GM18907 (cell line): ENCODE measurements at regions not wholly inside any gene's neighbourhood (a gene's known extent, or its start where the extent isn't known, plus 50 kb on each side); places are given as distances from the start of the nearest gene placed in this dataset.

Experiments
- ATAC-seq: cut with Tn5 transposase; IDR thresholded peaks from one replicate; pipeline ENCODE4 v1.9.1; 2021; ENCODE audit warnings: mild to moderate bottlenecking, moderate library complexity; ENCODE audit not compliant: unreplicated experiment

DNA sequence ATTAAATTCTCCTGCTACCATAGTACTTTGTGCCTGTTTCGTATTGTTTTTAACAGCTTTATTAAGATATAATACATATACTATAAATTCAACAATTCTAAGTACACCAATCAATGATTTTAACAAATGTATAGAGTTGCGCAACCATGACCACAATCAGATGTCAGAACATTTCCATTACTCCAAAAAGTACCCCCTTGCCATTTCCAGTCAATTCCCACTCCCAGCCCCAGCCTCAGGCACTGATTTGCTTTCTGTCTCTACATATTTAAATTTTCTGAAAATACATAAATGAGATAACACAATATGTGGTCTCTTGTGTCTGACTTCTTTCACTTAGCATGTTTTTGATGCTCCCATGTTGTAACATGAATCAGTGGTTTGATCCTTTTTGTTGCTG lies 193.9 kb downstream of the FIGN start:
- no peak for ATAC-seq

DNA sequence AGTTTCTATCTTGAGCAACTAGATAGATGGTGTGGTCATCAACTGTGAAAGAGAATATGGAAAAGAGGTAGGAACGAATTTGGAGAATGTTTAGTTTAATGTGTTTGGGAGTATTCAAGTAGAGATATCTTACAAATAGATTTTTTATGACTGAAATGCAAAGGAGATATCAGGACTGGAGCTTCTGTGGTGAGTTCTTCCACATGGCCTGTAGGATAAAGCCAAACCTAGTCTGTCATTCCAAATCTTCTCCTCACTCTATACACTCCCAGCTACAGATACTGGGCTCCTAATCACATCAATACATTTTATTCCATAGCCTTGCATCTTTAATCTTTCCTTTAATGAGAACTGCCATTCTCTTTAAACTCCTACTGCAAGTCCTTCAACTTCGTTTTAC lies 194.3 kb downstream of the FIGN start:
- no peak for ATAC-seq

DNA sequence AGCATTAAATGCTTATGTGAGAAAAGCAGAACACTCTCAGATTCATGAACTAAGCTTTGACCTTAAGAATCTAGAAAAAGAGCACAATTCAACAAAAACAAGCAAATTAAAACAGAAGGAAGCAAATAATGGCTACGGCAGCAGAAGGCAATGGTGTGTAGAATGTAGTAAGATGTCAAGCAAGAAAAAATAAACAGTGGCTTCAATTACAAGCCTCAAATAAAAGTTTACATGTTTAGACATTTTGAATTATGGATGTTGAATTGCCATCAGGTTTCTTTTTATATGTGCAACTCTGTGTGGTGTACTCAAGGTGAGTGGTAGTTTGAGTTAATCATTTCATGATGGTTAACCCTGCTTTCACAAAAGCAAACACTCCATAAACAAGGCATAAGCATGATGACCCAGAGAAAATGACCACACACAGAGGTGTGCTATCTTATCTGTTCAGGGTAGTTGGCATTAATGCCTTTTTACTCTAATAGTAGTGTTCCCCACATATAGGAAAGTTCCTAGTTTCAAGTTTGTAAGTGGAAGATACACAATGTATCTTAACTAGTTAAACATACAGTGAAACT lies 207.1 kb downstream of the FIGN start:
- peak; percentile 63 for ATAC-seq

DNA sequence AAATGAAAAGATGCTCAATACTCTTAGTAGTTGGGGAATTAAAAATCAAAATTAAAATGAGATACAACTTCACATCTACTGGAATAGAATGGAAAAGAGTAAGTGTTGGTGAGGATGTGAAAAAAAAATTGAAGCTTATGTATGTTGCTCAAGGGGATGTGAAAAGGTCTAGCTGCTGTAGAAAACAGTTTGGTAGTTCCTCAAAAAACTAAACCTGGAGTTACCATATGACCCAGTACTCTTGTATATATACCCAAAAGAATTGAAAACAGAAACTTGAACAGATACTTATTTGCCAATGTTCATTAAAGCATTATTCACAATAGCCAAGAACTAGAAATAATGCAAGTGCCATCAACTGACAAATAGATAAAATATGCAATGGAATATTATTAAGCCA lies 208.4 kb downstream of the FIGN start:
- no peak for ATAC-seq

DNA sequence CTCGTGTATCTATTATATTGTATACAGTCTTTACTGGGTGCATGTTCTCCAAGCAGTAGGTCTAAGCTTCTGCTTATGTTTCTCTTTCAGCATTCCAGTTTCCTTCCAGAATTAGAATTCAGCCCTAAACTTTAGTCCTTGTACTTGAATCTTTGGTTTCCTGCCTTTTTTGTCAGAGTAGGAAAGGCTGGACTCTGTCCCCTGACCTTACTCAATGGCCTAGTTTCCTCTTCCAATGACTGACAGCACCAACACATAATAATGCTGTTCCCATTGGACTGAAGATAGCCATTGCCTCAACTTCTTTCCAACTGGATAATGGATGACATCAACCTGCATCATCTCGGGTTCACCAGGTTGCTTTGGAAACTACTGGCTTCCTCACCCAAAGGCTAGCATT lies 217.0 kb downstream of the FIGN start:
- no peak for ATAC-seq

DNA sequence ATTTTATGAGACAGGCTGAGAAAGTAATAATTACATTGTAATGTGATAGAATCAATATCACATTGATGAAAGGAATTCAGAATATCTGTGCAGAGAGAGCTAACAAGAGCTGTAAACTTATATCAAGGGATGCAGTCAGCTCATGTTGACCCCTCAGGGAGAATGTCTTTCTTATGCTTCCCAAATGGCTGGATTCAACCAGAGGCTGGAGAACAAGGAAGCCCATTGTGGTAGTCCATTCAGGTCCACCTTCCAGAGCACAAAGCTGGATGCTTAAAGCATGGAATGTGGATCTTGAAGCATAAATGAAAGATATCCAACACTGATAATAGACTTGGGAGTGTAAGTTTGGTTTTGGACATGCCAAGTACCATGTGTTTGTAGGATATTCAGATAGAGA lies 220.0 kb downstream of the FIGN start:
- no peak for ATAC-seq

DNA sequence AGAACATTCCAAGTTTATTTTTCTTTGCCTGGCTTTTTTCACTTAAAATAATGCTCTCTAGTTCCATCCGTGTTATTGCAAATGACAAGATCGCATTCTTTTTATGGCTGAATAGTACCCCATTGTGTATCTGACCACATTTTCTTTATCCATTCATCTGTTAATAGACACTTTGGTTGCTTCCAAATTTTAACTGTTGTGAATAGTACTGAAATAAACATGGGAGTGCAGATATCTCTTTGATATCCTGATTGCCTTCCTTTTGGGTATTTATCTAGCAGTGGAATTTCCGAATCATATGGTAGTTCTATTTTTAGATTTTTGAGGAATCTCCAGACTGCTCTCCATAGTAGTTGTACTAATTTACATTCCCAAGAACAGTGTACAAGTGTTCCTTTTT lies 230.5 kb downstream of the FIGN start:
- no peak for ATAC-seq

DNA sequence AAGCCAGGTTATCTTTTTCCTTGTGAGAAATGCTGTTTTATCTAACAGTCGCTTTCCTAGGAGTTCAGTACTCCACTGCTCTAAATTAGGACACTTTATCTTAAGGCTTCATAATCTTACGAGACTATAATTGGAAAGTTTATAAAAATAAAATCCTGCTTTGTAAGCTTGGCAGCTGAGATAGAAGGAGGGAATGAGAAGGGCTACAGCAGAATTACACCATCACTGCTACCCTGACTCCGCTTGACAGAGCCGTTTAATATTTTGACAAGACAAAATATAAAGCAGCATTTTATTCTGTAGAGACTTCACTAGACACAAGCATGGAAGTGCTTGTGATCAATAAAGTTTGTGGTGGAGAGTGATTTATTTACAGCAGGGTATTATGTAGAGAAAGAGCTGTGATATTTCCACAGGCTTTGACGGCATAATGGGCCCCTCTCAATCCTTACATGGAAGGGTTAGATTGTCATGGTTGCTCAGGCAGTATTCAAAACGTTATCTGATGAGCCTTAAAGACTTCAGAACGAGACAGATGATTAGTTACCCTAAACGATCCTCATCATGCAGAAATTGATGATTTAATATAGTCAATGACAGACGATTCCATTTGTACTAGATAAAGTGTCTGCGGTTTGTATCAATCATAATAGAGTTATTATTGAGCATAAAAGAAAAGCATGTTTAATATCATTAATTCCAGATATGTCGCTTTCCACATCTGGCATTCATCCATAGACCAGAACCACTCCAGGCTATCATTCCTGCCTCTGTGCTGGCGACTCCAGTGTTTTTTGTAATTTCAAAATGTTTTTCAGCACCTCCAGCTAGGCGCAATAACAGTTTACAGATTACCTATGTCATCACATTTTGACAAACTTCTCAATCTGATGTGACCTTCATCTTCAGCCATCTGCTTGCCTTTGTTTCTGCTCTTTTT lies 242.2 kb downstream of the FIGN start:
- no peak for ATAC-seq

DNA sequence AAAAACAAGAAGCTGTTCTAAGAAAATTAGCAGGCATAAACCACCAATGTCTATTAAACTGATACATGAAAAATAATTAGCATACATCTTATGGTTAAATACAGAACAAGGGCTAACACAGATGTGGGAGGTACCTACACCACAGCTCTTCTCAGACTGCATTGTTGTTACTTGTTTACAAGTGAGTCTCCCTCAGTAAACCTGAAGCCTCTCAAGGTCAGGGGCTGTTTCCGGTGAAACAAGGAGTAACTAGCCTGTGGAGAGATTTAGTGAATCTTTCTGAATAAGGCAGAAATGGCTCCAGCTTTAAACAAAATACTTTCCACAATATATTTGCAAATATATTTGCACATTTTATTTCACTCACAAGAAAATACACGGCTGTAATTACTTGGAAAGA lies 244.0 kb downstream of the FIGN start:
- ATAC-seq = no peak

DNA sequence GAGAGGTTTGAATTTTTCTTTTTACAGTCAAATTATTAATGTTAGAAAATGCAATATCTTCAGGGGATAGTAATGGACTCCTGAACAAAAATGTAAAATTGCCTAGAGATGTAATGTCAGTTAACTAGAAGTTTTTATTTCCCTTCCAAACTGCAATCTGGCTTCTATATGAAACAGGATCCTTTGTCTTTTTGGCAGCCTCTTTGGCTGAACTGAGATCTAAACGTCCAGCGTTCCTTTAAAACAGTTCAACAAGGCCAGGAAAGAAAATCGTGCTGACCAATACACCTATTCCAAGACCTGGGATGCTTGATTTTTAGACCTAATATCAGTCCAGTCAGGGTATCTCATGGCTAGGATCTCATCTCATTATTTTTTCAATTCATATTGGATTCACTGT lies 245.5 kb downstream of the FIGN start:
- no peak for ATAC-seq

DNA sequence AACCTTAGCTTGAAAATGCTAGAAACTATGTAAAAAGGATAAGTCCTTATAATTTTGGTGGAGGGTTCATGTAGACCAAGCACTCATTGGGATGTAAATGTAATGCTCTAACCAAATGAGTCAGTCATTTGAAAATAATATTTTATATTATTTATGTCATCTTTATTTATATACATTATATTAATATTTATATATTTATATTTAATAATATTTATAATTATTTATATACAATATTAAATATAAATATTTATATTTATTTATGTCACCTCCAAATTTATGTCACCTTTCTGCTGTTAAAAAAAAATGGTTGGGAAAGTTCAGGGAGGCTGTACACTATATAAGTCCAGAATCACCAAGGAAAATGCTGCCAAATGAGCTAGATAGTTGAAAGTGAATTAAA lies 254.3 kb downstream of the FIGN start:
- no peak for ATAC-seq

DNA sequence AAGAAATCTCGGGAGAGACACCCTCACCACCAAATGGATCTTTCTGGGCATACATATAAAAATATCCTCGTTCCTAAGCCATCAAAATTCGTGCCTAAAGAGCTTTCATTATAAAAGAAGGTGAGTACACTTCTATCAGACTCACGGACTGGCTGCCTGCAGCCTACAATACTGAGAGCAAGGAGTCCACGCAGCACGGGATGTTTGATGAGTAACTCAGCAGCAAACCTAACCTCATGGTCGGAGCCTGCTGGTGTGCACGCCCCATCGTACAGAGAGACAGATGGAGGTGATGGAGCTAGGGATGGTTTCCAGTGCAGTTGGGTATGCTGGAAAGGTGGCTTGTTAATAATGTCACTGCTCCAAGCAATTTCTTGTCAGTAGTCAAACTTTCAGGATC lies 256.2 kb downstream of the FIGN start:
- ATAC-seq = no peak

DNA sequence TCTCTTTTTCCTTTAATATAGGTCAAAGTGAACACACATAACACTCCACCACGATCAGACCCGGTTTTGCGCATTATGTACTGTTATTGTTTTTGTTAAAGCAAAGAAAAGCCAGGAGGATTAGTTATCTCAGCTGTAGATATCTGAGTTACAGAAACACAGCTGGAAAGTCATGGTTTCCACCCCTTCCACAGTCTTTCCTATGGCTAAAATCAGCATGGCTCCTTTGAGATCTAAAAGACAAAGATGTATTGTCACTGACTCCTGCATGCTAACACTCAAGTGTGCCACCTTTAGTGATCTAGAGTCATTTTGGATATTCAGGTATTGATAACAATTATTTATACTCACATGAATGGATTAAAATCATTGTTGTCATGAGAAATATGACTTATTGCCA lies 260.0 kb downstream of the FIGN start:
- ATAC-seq = no peak

DNA sequence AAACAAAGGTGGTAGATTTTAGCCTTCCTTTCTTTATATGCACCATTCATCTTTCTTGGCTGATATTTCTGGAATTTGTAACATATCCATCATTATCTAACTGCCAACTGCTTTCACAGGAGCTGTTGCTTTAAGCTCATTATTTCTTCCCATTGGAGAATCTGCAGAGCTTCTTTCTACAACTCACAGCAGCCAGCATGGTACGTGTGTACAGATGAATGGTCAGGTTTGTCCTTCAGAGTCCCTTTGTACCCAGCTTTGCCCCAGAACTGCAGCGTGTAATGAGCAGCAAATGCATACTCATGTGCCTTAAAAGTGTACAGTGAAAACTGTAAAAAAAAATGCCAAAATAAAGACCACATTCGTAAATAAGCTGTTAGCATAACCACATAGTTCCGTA lies 260.9 kb downstream of the FIGN start:
- ATAC-seq = no peak

DNA sequence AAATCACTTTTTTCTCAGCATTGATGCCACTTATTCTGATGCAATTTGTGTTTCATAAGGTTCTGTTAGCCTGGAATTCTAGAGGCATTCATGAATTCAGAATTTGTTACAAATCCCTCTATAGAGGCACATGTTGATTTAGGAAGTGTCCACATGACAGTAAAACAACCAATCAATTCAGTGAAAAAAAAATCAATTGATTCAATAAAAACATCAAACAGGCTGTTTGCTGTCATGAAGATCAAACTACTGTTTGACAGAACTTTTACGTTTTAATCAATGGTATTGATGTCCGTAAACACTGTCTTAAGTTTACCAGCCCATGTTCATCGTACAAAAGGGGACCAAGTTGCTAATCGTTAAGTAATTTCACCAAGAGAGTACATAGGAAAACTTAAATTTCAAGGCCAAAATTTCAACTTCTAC lies 261.5 kb downstream of the FIGN start:
- no peak for ATAC-seq

DNA sequence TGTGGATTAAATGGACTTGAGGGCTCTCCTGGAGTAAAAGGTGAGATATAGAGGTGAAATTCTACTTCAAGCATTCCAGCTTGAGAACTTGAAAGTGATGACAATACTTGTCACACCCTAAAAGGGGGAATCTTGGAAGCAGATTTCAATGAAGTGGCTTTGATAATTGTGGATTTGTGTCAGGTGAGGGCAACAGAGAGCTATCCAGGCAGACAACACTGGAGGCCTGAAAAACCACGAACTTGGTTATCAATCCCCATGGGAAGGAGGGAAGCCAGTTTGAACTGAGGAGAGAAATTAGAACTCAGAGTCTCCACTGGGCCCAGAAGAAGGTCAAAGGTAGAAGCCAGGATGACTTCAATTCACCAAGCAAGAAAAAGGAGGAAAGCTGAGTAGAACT lies 263.9 kb downstream of the FIGN start:
- ATAC-seq = no peak

DNA sequence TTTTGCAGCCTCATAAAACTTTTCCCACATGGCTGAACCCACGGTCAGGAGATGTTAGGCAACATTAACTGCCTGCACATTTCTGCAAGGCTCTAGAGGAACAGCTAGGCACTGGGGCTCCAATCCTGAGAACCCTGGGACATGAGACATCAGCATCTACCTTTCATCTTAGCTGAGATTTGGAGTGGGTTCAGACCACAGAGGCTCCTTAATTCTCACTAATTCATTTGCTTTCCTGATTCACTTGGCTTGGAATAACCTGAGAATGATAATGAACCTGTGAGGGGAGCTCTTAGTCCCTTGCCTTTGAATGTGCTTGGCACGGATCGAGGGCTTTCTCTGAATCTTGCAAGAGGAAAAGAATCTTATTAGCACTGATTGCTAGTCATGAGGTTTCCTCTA lies 266.2 kb downstream of the FIGN start:
- ATAC-seq = no peak

DNA sequence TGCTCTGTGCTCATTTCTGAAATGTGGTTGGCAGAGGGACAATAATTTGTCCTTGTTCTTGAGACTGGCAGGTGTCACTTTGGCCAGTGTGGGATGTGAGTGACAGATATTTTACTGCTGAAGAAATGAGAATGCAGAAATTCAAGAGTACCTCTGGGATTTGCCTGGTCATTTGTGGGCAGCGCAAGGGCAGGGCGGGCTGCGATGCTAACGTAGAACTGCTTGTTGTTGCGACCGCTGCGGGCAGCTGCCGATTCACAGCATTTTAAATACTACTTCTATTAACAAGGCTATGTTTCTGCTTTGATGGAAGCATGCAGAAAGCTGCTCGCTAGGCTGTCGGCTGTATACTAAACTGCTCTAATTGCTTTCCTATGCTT lies 268.6 kb downstream of the FIGN start:
- ATAC-seq = no peak

DNA sequence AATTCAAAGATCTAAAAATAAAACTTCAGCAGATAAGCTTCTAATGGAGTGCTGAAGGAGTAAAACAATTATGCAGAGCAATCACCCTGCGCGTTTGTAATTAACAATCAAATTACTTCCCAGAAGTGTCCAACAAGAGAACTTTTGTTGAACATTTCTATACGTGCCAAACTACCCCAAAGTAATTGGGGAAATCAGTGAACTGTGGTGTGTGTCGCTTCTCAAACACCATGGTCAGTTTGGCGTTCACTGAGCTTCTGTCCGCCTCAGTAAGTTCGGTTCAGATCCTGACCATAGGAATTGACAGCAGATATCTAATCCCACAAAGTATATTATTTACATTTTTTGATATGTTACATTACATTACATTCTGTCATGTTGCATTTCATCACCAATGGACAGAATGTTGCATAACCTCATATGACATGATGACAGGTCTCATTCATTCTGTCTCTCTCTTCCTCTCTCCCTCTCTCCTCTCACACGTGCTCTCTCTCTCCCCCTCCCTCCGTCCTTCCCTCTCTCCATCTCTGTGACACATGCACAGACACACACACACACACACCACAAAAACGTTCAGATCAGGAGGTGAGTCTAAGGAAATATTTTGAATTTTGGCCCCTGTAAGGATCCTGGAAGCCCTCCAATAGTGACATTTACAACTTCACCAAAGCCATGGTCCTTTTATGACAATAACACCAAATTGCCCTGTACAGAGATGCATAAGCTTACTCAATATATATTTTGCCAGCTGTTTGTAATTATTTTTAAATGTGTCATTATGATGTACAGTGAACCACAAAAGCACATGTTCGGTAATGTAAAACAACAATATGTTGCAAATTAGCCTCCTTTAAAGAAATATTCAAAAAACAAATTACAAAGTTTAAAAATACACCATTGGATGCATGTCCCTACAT lies 269.2 kb downstream of the FIGN start:
- ATAC-seq = no peak

DNA sequence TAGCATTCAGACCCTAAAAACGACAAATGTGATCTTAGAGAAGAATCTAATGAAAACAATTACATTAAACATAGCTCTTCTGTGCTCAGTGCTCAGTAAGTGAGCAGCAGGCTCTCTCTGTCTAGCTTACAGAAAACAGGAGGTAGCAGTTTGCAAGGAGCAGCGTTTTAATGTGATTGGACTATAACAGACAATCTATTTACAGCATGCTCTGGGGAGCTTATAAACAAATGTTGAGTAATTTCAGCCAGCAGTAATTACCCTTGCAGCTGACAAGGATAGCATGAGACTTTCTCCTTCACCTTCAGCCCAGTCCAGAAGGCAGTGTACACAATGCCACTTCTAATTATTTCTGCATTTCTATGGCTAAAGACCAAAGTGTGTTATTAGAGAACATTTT lies 270.4 kb downstream of the FIGN start:
- no peak for ATAC-seq

DNA sequence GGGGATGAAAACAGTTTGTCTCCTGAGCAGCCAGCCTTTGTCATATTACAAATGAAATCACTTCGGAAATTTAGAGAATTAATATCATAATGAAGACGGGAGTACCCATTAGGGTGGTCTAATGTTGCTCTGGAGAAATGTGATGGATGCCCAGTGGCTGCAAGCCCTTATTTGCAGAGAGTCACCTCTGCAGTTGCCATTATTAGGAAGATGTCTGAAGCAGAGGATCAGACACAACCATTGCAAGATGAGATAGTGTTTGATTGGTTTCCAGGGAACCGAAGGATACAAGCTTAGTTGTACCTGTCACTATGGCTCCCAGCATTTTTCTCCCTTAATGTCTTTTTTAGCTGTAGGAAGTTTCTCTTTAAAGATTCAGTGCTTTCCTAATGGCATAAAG lies 272.4 kb downstream of the FIGN start:
- ATAC-seq = no peak

DNA sequence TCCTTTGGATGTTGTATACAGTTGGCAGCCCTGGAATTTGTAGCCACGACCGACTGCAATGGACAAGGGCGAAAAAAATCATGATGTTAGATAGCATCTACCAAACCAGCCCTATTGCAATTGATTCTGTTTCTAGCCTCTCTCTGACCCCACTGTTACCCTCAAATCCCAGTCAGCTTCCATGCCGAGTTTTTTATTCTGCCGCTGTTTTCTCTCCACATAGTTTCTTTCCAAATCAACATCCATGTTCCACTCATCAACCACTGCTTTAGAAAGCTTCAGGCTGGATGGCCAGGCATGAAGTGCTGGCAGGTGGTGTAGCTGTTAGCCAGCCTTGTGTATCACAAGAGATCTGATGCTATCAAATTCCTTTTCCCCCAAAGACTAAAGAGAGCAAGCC lies 272.8 kb downstream of the FIGN start:
- no peak for ATAC-seq
